Spleen (tissue), 7 donors: ENCODE measurements at regions not wholly inside any gene's neighbourhood (a gene's known extent, or its start where the extent isn't known, plus 50 kb on each side); places are given as distances from the start of the nearest gene placed in this dataset.

Source experiments
- CTCF ChIP-seq, 11 experiments: fragments of 200-600 bp in 7 of 11; fragments of 450-650 bp in 4 of 11; sonication (generic) in 4 of 11; IDR thresholded peaks in 8 of 11; conservative IDR thresholded peaks in 3 of 11; 1 replicate in 7 of 11; 2 replicates in 4 of 11; pipeline versions ENCODE4 v1.4.0 to v1.8.0; 2016 to 2021; ENCODE audit warnings: antibody characterized with exemption in 11 of 11, inconsistent platforms in 4 of 11, mild to moderate bottlenecking in 1 of 11
- POLR2A ChIP-seq, 3 donors: fragments of 450-650 bp; IDR thresholded peaks; one replicate each; pipeline ENCODE4 v1.5.1; 2017; ENCODE audit warnings: antibody characterized with exemption in 3 of 3, mild to moderate bottlenecking in 1 of 3
- POLR2AphosphoS5 ChIP-seq, 3 donors: sonication (generic); formaldehyde crosslinking; IDR thresholded peaks; one replicate each; pipeline ENCODE4 v1.5.1; 2017; ENCODE audit warnings: antibody characterized with exemption in 3 of 3
- donor health status: DM: no; HTN: no; CAD: no; lungs with moderate emphysema.
- donor health status: DM: no; HTN: no; CAD: no.
- donor health status: DM: no; HTN: no; CAD: no.

GRCh38 chr2:107712857-107713256 is 113.8 kb upstream of the RGPD4 start:
- TF ChIP-seq CTCF (IDR thresholded peaks at IDR 0.05 in 8 of 11, conservative IDR thresholded peaks at IDR 0.05 in 3 of 11) (no peak), POLR2AphosphoS5 (IDR thresholded peaks at IDR 0.05) (no peak), POLR2A (IDR thresholded peaks at IDR 0.05) (no peak)
